OCI-LY7 (cell line): ENCODE measurements at regions not wholly inside any gene's neighbourhood (a gene's known extent, or its start where the extent isn't known, plus 50 kb on each side); places are given as distances from the start of the nearest gene placed in this dataset.
"Not testable (repeated sequence)": the region's sequence is repeated elsewhere in the genome, so short reads cannot be mapped to it uniquely, and the experiment has no call there.

Experiments used
- BruUV-seq: library from RNA; stranded (reverse); fragments of 400-500 nt; replicated peaks from 2 replicates; lab custom pipeline; 2021; lab: Mats Ljungman, UMichigan
- CTCF ChIA-PET: fragments of 300-600 bp; sonication (Branson Sonifier 250); formaldehyde crosslinking; loops from one replicate; lab custom pipeline; 2022; ENCODE audit warnings: antibody characterized with exemption; ENCODE audit not compliant: unreplicated experiment; lab: Charles Lee
- POLR2A ChIA-PET: fragments of 300-600 bp; sonication (Branson Sonifier 250); formaldehyde crosslinking; loops from one replicate; lab custom pipeline; 2022; ENCODE audit warnings: antibody characterized with exemption; lab: Charles Lee
- DNase-seq: peaks from one replicate; pipeline ENCODE4 v3.0.0-alpha.2; 2015; ENCODE audit warnings: low spot score
- H2AFZ ChIP-seq: fragments of 200-600 bp; sonication (generic), shearing (Covaris generic); 2 replicates; pipeline ENCODE4 v1.6.1; 2014; ENCODE audit warnings: mild to moderate bottlenecking, antibody characterized with exemption, low read length, moderate library complexity
- H3K27ac ChIP-seq: fragments of 200-600 bp; sonication (generic); 2 replicates; pipeline ENCODE4 v1.5.1; 2014; ENCODE audit warnings: mixed run types, low read depth, mild to moderate bottlenecking, moderate library complexity, low read length, inconsistent platforms; ENCODE audit not compliant: poor library complexity, severe bottlenecking
- H3K36me3 ChIP-seq: fragments of 200-600 bp; sonication (generic); 2 replicates; pipeline ENCODE4 v1.6.1; 2014; ENCODE audit warnings: mild to moderate bottlenecking, antibody characterized with exemption, low read length, moderate library complexity, mixed read lengths; ENCODE audit not compliant: insufficient read depth
- H3K4me1 ChIP-seq: fragments of 200-600 bp; sonication (generic); 2 replicates; pipeline ENCODE4 v1.5.1; 2014; ENCODE audit warnings: mild to moderate bottlenecking, low read length; ENCODE audit not compliant: insufficient read depth, poor library complexity, severe bottlenecking
- H3K4me2 ChIP-seq: fragments of 200-600 bp; sonication (generic); 2 replicates; pipeline ENCODE4 v1.6.1; 2014; ENCODE audit warnings: mild to moderate bottlenecking, low read length
- H3K4me3 ChIP-seq: fragments of 200-600 bp; sonication (generic); 2 replicates; pipeline ENCODE4 v1.5.1; 2014; ENCODE audit warnings: mild to moderate bottlenecking, low read depth, low read length; ENCODE audit not compliant: poor library complexity, severe bottlenecking
- H3K79me2 ChIP-seq: fragments of 200-600 bp; sonication (generic); 2 replicates; pipeline ENCODE4 v1.6.1; 2016; ENCODE audit warnings: low read depth, mild to moderate bottlenecking, low read length, moderate library complexity, mixed read lengths; ENCODE audit not compliant: insufficient read depth
- H3K9me2 ChIP-seq: fragments of 200-600 bp; sonication (generic); 2 replicates; pipeline ENCODE4 v1.6.1; 2016; ENCODE audit warnings: mild to moderate bottlenecking, low read length, mixed read lengths; ENCODE audit not compliant: insufficient read depth
- H3K9me3 ChIP-seq: fragments of 200-600 bp; sonication (generic); 2 replicates; pipeline ENCODE4 v1.6.1; 2014; ENCODE audit warnings: mild to moderate bottlenecking, mixed run types, low read length, mixed read lengths
- H4K20me1 ChIP-seq: fragments of 200-600 bp; sonication (generic); 2 replicates; pipeline ENCODE4 v1.6.1; 2014; ENCODE audit warnings: mild to moderate bottlenecking, antibody characterized with exemption, low read length, moderate library complexity, mixed read lengths; ENCODE audit not compliant: insufficient read depth
- EZH2phosphoT487 ChIP-seq: fragments of 200-600 bp; sonication (generic); IDR thresholded peaks from 2 replicates; pipeline ENCODE4 v1.6.1; 2018; ENCODE audit warnings: low read depth, borderline replicate concordance, mild to moderate bottlenecking, mixed run types, antibody characterized with exemption, low read length, moderate library complexity, mixed read lengths
- intact Hi-C: fragments of 100-400 bp; cut with micrococcal nuclease; formaldehyde crosslinking; loops from one replicate; pipeline ENCODE4 v1.10.0; 2022; ENCODE audit not compliant: unreplicated experiment
- TF ChIP-seq, protein P1 (sequence below): fragments of 200-600 bp; sonication (generic); conservative IDR thresholded peaks from 2 replicates; pipeline ENCODE4 v1.5.1; 2014; ENCODE audit warnings: mild to moderate bottlenecking, antibody characterized with exemption, low read length, moderate library complexity, mixed read lengths

DNA sequence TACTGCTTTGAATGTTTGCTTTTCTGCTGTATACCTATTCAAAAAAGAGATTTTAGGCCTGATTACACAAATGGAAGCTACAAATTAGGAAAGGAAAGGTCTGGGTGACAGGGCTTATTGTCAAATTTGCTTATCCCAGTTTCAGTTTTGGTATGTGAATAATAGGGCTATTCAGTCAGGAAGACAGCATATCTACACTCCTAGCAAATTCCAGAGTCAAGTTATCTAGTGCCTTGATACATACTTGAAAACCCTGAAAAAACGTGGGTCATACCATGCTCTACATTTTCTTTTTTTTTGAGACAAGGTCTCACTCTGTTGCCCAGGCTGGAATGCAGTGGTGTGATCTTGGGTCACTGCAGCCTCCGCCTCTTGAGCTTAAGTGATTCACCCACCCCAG, 59.2 kb upstream of the CCDC180 start:
- H3K4me2 ChIP-seq, H4K20me1 ChIP-seq, DNase-seq, H3K36me3 ChIP-seq, intact Hi-C loops, BruUV-seq, H3K4me1 ChIP-seq, H3K27ac ChIP-seq, H3K4me3 ChIP-seq, H3K79me2 ChIP-seq, POLR2A ChIA-PET, H3K9me2 ChIP-seq, H2AFZ ChIP-seq, H3K9me3 ChIP-seq: not testable (repeated sequence)
- CTCF ChIA-PET: interaction anchor here (0.5 kb wide), 1 partner anchor 461 kb away, joined by 4 read pairs; no protein-coding TSS in a partner anchor

GRCh38 chr9:97243606-97244005, 63.9 kb upstream of the CCDC180 start:
- no TSS peak for BruUV-seq
- Histone ChIP-seq H3K36me3 (no peaks in the 10 kb centered on the region), H3K4me2 (no peak overlapping the region), H3K4me3 (no peak overlapping the region), H3K9me3 (no peaks in the 10 kb centered on the region), H3K79me2 (no peaks in the 10 kb centered on the region), H3K9me2 (no peaks in the 10 kb centered on the region), H3K4me1 (no peaks in the 10 kb centered on the region), H4K20me1 (no peaks in the 10 kb centered on the region), H3K27ac (no peak overlapping the region), H2AFZ (no peak overlapping the region)
- ChIA-PET POLR2A (no interaction called here), CTCF (no interaction called here)
- no peak for TF ChIP-seq EZH2phosphoT487
- TF ChIP-seq, protein P1, sequence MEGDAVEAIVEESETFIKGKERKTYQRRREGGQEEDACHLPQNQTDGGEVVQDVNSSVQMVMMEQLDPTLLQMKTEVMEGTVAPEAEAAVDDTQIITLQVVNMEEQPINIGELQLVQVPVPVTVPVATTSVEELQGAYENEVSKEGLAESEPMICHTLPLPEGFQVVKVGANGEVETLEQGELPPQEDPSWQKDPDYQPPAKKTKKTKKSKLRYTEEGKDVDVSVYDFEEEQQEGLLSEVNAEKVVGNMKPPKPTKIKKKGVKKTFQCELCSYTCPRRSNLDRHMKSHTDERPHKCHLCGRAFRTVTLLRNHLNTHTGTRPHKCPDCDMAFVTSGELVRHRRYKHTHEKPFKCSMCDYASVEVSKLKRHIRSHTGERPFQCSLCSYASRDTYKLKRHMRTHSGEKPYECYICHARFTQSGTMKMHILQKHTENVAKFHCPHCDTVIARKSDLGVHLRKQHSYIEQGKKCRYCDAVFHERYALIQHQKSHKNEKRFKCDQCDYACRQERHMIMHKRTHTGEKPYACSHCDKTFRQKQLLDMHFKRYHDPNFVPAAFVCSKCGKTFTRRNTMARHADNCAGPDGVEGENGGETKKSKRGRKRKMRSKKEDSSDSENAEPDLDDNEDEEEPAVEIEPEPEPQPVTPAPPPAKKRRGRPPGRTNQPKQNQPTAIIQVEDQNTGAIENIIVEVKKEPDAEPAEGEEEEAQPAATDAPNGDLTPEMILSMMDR: no peak
- intact Hi-C loops: no loop called here
- no peak for DNase-seq

GRCh38 chr9:97241430-97241829, 66.0 kb upstream of the CCDC180 start:
- H3K27ac ChIP-seq, intact Hi-C loops, H4K20me1 ChIP-seq, BruUV-seq, DNase-seq, POLR2A ChIA-PET, H3K36me3 ChIP-seq, H3K4me2 ChIP-seq, CTCF ChIA-PET, H3K9me2 ChIP-seq, H3K9me3 ChIP-seq, H3K4me1 ChIP-seq, H3K4me3 ChIP-seq, H3K79me2 ChIP-seq, H2AFZ ChIP-seq: not testable (repeated sequence)
